Breast epithelium (tissue), 3 donors: ENCODE measurements at regions not wholly inside any gene's neighbourhood (a gene's known extent, or its start where the extent isn't known, plus 50 kb on each side); places are given as distances from the start of the nearest gene placed in this dataset.

Experiments
- CTCF ChIP-seq, 3 donors: fragments of 450-650 bp; IDR thresholded peaks; one replicate each; pipeline ENCODE4 v1.5.1; 2016 to 2017; ENCODE audit warnings: antibody characterized with exemption in 3 of 3, mild to moderate bottlenecking in 3 of 3, moderate library complexity in 3 of 3
- POLR2A ChIP-seq: fragments of 450-650 bp; IDR thresholded peaks from one replicate; pipeline ENCODE4 v1.6.1; 2016; ENCODE audit warnings: antibody characterized with exemption, mild to moderate bottlenecking, moderate library complexity
- POLR2AphosphoS5 ChIP-seq, 3 donors: sonication (generic); formaldehyde crosslinking; IDR thresholded peaks; one replicate each; pipeline ENCODE4 v1.6.1; 2017; ENCODE audit warnings: antibody characterized with exemption in 3 of 3

GRCh38 chr18:4906856-4907255 lies 290.2 kb downstream of the AKAIN1 start:
- TF ChIP-seq CTCF (IDR thresholded peaks at IDR 0.05) (no peak), POLR2A (no peak), POLR2AphosphoS5 (IDR thresholded peaks at IDR 0.05) (no peak)
